ENCODE measurements at regions not wholly inside any gene's neighbourhood (a gene's known extent, or its start where the extent isn't known, plus 50 kb on each side); places are given as distances from the start of the nearest gene placed in this dataset.

- no peak for TF ChIP-seq CTCF (IDR thresholded peaks at IDR 0.05)
- no peak for TF ChIP-seq EZH2phosphoT487 (IDR thresholded peaks at IDR 0.05)
- TF ChIP-seq EZH2 (IDR thresholded peaks at IDR 0.05) = no peak
These were observed 330.2 kb downstream of the RRAGC start for GRCh38 chr1:38529391-38529790.
